SK-N-MC (cell line): ENCODE measurements at regions not wholly inside any gene's neighbourhood (a gene's known extent, or its start where the extent isn't known, plus 50 kb on each side); places are given as distances from the start of the nearest gene placed in this dataset.

Source experiments
- DNase-seq: peaks from one replicate; pipeline ENCODE4 v3.0.0-alpha.2; 2011; ENCODE audit warnings: low read depth, low spot score
- H3K27ac ChIP-seq: fragments of 200-600 bp; sonication (generic); 2 replicates; pipeline ENCODE4 v1.5.1; 2016; ENCODE audit warnings: mixed run types
- H3K36me3 ChIP-seq: fragments of 200-600 bp; sonication (generic); 2 replicates; pipeline ENCODE4 v1.6.1; 2017; ENCODE audit warnings: antibody characterized with exemption, low read length, mixed read lengths; ENCODE audit not compliant: insufficient read depth
- H3K4me3 ChIP-seq: fragments of 200-600 bp; sonication (generic); 2 replicates; pipeline ENCODE4 v1.5.1; 2016
- H3K9ac ChIP-seq: fragments of 200-600 bp; sonication (generic); 2 replicates; pipeline ENCODE4 v1.8.0; 2017; ENCODE audit warnings: mixed run types, mixed read lengths; ENCODE audit not compliant: insufficient read length
- H3K9me3 ChIP-seq: fragments of 200-600 bp; sonication (generic); 2 replicates; pipeline ENCODE4 v1.6.1; 2017; ENCODE audit warnings: low read depth, mild to moderate bottlenecking, antibody characterized with exemption, low read length, moderate library complexity, mixed read lengths
- EZH2 ChIP-seq: fragments of 200-600 bp; sonication (generic); IDR thresholded peaks from one replicate; pipeline ENCODE4 v1.6.1; 2017; ENCODE audit warnings: antibody characterized with exemption
- FOXP2 ChIP-seq: optimal IDR thresholded peaks from 2 replicates; pipeline ENCODE3; 2011; ENCODE audit warnings: mild to moderate bottlenecking, moderate library complexity; ENCODE audit not compliant: insufficient read depth; ENCODE audit errors: extremely low read length, control extremely low read depth
- POLR2AphosphoS5 ChIP-seq: IDR thresholded peaks from 2 replicates; pipeline ENCODE4 v1.6.1; 2012; ENCODE audit warnings: mild to moderate bottlenecking, low read depth, low read length, borderline replicate concordance

DNA sequence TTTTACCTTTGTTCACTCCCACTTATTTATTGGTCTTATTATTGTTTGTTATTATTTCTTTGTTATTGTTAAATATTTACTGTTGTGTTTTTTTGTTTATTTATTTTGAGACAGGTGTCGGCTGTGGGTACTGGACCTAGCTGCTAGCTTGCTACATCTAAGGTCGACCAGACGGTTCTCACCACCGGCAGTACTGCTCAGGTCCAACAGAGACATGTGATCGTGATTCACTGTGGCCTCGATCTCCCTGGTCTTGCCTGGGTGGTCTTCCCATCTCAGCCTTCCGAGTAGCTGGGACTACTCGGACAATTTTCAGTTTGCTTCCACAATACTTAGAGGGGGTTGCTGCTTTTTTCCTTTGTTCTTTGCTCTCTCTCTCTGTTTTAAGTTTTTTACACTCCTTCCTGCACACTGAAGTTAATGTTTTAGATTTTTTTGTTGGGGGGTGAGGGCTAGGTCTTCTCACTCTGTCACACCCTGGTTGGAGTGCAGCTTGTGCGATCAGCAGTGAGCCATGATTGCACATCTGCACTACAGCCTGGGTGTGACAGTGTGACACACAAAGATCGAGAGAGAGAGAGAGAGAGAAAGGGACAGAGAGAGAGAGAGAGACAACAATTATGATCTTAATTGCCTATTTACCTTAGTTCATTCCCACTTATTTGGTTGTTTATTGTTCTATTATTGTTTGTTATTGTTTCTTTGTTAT, 1432.4 kb downstream of the UQCRFS1 start:
- TF ChIP-seq FOXP2, result no peak
- no peak for TF ChIP-seq POLR2AphosphoS5
- TF ChIP-seq EZH2, result no peak
- H3K9ac ChIP-seq, result no peak overlapping the region
- H3K9me3 ChIP-seq, result no peaks in the 10 kb centered on the region; the same call in none of the 2 replicates
- H3K4me3 ChIP-seq, result no peak overlapping the region
- no peak for DNase-seq
- peaks cover 34% of the 10 kb centered on the region for H3K36me3 ChIP-seq
- no peak overlapping the region for H3K27ac ChIP-seq

DNA sequence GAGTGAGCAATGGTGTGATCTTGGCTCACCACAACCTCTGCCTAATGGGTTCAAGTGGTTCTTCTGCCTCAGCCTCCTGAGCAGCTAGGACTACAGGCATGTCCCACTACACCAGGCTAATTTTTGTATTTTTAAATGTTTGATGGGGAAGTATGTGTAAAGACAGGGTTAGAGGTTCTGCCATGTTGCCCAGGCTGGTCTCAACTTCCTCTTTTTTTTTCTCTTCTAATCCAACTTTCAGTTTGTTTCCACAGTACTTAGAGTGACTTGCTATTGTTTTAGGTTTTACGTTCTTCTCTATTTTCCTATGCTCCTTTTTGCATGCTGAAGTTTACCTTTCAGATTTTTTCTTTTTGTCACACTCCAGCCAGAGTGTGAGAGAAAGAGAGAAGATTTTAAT, 1433.0 kb downstream of the UQCRFS1 start:
- no peak overlapping the region for H3K9ac ChIP-seq

DNA sequence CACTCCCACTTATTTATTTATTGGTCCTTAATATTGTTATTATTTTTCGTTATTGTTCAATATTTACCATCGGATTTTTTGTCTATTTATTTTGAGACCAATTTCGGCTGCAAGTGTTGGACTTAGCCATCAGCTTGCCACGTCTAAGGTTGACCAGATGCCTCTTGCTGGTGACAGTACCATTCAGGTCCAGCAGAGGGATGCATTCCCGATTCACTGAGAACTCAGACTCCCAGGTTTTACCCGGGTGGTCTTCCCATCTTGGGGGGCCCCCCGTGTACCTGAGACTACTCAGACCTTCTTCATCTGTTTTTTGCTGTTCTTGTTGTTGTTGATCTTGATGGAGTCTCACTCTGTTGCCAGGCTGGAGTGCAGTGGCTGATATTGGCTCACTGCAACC, 1435.2 kb downstream of the UQCRFS1 start:
- no peak overlapping the region for H3K4me3 ChIP-seq
- DNase-seq, result no peak
- H3K27ac ChIP-seq, result no peak overlapping the region
- no peak for TF ChIP-seq POLR2AphosphoS5
- TF ChIP-seq EZH2, result no peak
- no peak for TF ChIP-seq FOXP2
- peaks cover 53% of the 10 kb centered on the region for H3K36me3 ChIP-seq
- no peak overlapping the region for H3K9ac ChIP-seq
- H3K9me3 ChIP-seq, result no peaks in the 10 kb centered on the region; the same call in 1 of the 2 replicates

More for the DNA sequence above, 1433.0 kb downstream of the UQCRFS1 start:
- no peak for DNase-seq
- Histone ChIP-seq H3K9me3 (no peaks in the 10 kb centered on the region; the same call in none of the 2 replicates), H3K4me3 (no peak overlapping the region), H3K27ac (no peak overlapping the region), H3K36me3 (peaks cover 40% of the 10 kb centered on the region)
- TF ChIP-seq POLR2AphosphoS5 (no peak), EZH2 (no peak), FOXP2 (no peak)

DNA sequence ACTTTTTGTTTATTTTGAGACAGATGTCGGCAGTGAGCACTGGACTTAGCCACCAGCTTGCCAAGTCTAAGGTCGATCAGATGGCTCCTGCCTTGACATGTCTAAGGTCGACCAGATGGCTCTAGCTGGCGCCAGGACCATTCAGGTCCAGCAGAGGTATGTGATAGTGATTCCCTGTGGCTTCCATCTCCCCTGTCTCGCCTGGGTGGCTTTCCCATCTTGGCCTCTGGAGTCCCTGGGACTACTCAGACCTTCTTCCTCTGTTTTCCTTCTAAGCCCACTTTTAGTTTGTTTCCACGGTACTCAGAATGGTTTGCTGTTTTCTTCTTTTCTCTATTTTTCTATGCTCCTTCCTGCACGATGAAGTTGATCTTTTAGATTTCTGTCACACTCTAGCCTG, 1435.7 kb downstream of the UQCRFS1 start:
- Histone ChIP-seq H3K9ac (no peak overlapping the region), H3K4me3 (no peak overlapping the region), H3K9me3 (no peaks in the 10 kb centered on the region; the same call in 1 of the 2 replicates), H3K27ac (no peak overlapping the region), H3K36me3 (peaks cover 54% of the 10 kb centered on the region)
- DNase-seq, result no peak
- no peak for TF ChIP-seq FOXP2
- no peak for TF ChIP-seq POLR2AphosphoS5
- no peak for TF ChIP-seq EZH2

DNA sequence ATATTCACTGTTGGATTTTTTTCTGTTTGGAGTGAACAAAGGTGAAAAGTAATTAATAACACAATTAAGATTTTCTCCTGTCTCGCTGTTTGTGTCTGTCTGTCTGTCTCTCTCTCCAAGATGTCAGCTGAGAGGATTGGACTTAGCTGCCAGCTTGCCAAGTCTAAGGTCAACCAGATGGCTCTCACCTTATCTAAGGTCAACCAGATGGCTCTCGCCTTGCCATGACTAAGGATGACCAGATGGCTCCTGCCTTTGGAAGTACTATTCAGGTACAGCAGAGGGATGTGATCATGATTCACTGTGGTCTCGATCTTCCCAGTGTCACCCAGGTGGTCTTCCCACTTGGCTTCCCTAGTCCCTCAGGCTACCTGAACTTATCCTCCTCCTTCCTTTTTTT, 1436.4 kb downstream of the UQCRFS1 start:
- no peak for TF ChIP-seq POLR2AphosphoS5
- TF ChIP-seq FOXP2, result no peak
- no peak for TF ChIP-seq EZH2
- DNase-seq, result no peak
- no peak overlapping the region for H3K4me3 ChIP-seq

DNA sequence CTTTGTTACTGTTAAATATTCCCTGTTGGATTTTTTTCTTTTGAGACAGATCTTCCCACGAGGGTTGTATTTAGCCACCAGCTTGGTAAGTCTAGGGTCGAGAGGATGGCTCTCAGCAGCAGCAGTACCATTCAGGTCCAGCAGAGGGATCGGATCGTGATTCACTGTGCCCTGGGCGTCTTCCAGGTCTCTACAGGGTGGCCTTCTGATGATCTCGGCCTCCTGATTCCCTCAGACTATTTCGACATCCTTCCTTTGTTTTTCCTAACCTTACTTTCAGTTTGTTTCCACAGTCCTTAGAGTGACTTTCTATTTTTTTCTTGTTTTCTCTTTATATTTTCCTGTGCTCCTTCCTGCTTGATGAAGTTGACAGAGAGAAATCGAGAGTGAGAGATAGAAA, 1436.9 kb downstream of the UQCRFS1 start:
- DNase-seq, result no peak
- H3K9ac ChIP-seq, result no peak overlapping the region
- H3K4me3 ChIP-seq, result no peak overlapping the region
- H3K36me3 ChIP-seq, result peaks cover 45% of the 10 kb centered on the region; the same call in 1 of the 2 replicates
- no peak for TF ChIP-seq EZH2
- no peak for TF ChIP-seq POLR2AphosphoS5
- no peaks in the 10 kb centered on the region; the same call in 1 of the 2 replicates for H3K9me3 ChIP-seq
- no peak overlapping the region for H3K27ac ChIP-seq

More for the DNA sequence above, 1436.4 kb downstream of the UQCRFS1 start:
- Histone ChIP-seq H3K9ac (no peak overlapping the region), H3K9me3 (no peaks in the 10 kb centered on the region; the same call in 1 of the 2 replicates), H3K27ac (no peak overlapping the region), H3K36me3 (peaks cover 47% of the 10 kb centered on the region)

DNA sequence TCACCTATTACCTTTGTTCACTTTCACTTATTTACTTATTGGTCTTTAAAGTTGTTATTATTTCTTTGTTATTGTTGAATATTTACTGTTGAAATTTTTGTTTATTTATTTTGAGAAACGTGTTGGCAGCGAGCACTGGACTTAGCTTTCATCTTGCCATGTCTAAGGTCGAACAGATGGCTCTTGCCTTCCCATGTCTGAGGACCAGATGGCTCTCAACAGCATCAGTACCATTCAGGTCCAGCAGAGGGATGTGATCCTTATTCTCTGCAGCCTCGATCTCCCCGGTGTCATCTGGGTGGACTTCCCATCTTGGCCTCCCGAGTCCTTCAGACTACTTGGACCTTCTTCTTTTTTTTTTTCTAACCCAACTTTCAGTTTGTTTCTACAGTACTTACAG, 1437.6 kb downstream of the UQCRFS1 start:
- no peaks in the 10 kb centered on the region; the same call in 1 of the 2 replicates for H3K9me3 ChIP-seq
- TF ChIP-seq EZH2, result no peak
- no peak for TF ChIP-seq POLR2AphosphoS5

DNA sequence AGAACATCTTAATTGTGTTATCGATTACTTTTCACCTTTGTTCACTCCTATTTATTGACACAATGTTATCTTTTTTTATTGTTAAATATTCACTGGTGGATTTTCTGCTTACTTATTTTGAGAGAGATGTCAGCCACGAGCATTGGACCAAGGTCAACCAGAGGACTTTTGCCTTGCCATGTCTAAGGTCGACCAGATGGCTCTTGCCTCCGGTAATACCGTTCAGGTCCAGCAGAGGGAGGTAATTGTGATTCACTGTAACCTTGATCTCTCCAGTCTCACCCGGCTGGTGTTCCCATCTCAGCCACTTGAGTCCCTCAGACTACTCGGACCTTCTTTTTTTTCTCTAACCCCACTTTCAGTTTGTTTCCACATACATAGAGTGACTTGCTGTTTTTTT, 1438.1 kb downstream of the UQCRFS1 start:
- peaks cover 45% of the 10 kb centered on the region; the same call in 1 of the 2 replicates for H3K36me3 ChIP-seq
- TF ChIP-seq POLR2AphosphoS5, result no peak
- no peak for TF ChIP-seq EZH2
- TF ChIP-seq FOXP2, result no peak
- H3K9ac ChIP-seq, result no peak overlapping the region
- no peak overlapping the region for H3K4me3 ChIP-seq
- no peaks in the 10 kb centered on the region; the same call in 1 of the 2 replicates for H3K9me3 ChIP-seq
- DNase-seq, result no peak
- H3K27ac ChIP-seq, result no peak overlapping the region

More for the DNA sequence above, 1437.6 kb downstream of the UQCRFS1 start:
- DNase-seq, result no peak
- Histone ChIP-seq H3K9ac (no peak overlapping the region), H3K27ac (no peak overlapping the region), H3K4me3 (no peak overlapping the region), H3K36me3 (peaks cover 45% of the 10 kb centered on the region; the same call in 1 of the 2 replicates)
